Activated CD8-positive, alpha-beta memory T cell treated with anti-CD3 and anti-CD28 coated beads, Interleukin-2, amount 50 U/mL, for 1 hour (primary cell): ENCODE measurements at regions not wholly inside any gene's neighbourhood (a gene's known extent, or its start where the extent isn't known, plus 50 kb on each side); places are given as distances from the start of the nearest gene placed in this dataset.

Experiments
- DNase-seq: peaks from one replicate; pipeline ENCODE4 v3.0.0-alpha.2; 2020; ENCODE audit errors: extremely low read depth

DNA sequence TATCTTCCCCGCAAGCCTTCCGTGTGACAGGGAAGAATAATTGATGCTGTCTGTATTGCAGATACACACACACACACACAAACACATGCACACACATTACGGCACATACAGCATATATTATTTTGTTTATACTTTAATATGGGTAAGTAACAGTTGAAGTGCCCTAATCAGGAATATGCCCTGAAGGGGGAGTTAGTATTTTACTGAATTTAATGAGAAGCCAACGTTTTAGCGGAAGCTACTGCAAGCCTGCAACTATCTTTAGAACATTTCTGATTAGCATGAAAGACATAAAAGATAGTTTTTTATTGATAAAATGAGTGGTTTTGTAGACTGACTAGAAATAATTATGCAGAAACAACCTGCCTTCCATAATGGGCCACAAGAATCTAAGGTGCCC, 296.6 kb upstream of the SLCO3A1 start:
- no peak for DNase-seq

DNA sequence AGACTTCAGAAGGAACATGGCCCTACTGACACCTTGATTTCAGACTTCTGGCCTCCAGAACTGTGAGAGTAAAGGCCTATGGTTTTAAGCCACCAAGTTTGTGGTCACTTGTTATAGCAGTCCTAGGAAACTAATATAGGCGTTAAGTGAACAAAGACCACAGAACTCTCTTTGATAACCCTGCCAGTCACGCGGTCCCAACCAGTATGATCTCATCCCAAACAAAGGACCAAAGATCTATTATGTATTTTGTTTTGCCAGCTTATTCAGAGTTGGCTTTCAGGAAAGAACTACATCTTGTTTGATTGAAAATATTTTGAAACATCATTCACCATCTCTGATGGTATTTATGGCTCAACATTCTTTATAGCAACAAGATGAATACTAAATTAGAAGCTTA, 294.4 kb upstream of the SLCO3A1 start:
- no peak for DNase-seq

DNA sequence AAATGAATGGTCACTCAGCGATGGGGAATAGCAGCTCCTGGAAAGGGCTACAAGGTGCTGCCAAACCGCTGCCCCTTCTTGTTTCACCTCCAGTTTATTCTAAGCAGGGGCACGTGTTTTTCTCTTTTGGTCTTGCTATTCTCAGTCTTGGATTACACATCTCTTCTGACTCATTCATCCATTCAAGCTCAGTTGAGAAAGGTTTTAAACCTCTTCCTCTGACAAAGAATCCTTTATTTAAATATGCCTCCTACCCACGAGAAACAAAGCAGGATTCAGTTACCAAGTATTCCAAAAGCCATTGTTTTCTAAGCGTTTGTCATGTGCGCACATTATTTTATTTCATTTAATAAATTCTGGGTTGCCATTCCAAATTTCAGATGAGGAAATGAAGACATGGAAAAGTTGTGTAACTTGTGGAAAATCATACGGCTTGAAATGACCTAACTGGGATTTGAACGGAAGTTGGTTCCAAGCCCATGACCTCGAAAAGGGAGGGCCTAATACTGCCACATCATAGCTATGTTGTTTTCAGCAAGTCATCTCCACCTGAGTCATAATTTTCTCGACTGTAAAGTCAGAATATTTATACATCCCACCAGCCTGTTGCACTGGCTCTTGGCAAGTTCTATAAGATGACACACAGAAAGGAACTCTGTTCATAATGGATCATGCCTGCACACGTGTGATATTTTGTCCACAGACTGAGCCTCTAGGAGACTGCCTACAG, 292.0 kb upstream of the SLCO3A1 start:
- DNase-seq = no peak

DNA sequence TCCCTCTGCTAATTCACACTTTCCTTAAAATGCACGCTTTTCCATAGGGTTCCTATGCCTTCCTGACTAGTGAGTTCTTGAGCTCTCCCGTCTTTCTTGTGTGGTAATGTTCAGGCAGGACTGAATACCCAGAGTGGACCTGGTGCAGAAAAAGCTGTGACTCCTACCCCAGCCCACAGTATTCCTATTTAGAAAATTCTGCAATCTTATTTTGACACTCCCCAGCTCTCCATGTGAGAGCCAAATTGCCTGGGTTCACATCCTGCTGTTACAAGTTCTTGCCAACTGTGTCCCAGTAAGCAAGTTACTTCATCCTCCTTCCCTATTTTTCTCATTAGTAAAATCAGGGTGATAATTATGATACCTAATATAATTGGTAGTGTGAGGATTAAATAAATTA, 290.8 kb upstream of the SLCO3A1 start:
- no peak for DNase-seq

DNA sequence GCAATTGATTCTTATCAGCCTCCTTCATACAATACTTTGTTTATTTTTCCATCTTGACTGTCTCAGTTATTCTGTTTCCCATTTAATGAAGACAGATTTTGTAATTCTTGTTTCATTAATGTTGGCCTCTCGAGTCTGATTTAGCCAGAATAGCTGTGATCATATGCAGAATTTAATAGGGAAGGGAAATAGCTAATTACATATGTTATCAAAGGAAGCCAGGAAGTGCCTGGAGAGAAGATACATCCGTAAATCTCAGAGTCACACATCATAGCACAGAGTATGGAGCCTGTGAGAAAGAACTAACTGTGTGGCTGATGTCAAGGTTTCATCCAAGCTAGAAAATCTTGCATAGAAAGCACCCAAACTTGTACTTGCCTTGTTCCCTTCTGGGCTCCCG, 288.9 kb upstream of the SLCO3A1 start:
- no peak for DNase-seq

DNA sequence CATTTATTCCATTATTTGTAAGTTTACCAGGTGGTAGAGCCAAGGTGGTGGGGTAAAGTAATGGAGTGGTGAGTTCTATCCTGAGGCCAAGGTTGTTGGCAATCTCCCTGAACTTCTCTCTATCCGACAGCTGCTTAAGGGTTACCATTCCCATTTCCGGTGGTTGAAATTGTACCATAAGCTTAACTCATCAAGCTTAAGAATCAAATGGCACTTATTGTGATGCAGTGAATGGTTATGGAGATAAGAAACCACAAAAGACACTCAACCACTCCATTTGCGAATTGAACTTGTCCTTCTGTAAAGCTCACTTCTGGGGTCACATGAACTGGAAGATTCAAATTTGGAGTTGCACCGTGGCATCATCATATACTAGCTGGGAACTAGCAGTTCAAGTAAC, 287.4 kb upstream of the SLCO3A1 start:
- DNase-seq = no peak

DNA sequence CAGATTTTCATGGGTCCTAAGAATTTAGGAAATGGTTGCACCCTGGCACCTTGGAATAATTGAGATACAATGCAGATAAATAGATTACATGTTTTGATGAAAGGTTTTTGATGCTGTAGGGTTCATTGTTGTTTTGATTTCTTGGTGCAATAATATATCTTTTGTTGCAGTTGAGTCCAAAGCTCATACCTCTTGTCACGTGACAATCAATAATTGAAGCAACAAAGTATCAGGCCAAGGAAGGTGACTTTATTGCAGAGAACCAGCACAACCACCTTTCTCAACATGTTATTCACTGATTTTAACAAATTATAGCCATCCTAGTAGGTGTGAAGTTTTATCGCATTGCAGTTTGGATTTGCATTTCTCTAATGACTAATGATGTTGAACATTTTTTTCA, 285.5 kb upstream of the SLCO3A1 start:
- DNase-seq = no peak

DNA sequence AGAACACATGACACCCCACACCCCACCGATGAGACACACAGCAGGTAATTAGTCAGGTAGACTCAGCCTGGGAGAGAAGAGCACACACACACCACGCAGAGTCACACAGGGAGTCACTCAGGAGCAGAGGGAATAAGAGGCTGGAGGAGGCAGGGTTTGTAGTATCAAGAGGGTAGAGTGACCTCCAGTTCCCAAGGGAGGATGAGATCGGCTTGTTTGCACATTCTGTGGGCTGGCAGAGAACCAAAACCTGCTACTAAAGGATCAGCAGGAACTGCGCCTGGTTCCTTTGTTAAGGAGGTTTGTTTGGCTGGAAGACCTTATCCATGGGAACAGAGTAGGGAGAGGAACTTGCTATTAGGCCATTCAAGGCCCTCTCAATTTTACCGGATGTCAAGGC, 281.4 kb upstream of the SLCO3A1 start:
- DNase-seq = no peak

DNA sequence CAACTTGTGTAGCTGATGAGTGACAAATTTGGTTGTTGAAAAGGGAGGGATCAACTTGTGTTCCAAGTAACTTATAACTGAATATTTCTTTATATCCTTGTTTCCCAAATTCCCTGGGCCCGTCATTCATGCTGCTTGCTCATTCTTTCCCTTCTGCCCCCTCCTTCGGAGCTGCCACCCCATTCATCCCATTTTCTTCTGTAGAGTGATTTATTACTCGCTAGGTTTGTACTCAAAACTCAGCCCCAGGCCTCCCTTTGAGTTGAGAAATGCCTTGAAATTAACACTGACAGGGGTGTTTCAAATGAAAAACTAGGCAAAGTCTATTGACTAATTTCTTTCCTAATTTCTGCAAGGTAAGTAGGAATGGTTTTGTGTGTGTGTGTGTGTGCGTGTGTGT, 277.4 kb upstream of the SLCO3A1 start:
- no peak for DNase-seq

DNA sequence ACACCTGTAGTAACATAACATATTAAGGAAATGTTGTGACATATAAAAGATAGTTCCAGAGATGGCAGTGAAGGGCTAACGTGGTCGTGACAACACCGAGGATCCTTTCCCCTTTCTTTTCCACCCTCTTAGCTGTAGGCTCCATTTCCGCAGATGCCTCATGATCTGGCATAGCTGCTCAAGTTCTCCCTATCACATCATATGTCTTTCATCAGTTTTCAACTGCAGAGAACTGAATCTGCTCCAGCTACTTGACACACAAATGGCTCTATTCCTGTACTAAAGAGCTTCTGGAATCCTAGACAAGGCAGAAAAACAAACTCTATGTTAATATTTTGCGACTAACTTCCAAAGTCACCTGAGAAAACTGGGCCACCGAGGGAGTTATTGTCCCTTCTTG, 275.0 kb upstream of the SLCO3A1 start:
- DNase-seq = no peak

DNA sequence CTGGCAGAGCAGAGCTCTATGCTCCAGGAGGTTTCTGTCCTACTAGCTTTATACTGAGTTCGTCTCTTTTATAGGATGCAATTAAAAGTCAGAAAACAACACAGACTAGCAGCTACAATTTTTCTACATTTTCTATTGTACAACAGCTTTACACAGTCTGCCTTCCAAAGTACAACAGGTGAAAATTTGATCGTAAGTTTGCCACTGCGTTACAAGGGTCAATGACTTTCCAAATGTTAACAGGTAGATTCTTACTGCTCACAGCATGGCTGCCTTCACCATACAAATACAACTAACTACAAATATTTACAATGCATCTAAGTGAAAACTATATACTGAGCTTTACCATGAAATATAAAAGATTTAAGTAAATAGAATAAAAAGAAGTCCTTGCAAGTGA, 268.6 kb upstream of the SLCO3A1 start:
- no peak for DNase-seq

DNA sequence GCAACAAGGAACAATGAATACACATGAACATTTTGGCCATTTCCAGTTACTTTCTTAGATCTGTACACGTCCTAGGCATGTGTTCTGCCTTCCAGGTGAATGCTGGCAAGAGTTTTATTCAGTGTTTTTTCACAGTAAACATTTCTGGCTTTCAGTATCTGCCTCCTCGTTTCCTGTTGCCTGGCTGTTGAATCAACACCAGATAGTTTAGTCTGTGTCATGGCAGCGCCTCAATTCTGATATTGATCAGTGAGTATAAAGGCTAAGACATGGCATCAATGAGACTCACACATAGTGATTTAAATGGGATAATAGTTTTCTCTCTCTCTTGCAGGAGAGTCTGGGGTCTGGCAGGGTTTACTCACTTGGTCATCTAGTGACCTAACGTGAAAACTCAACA, 266.9 kb upstream of the SLCO3A1 start:
- no peak for DNase-seq

DNA sequence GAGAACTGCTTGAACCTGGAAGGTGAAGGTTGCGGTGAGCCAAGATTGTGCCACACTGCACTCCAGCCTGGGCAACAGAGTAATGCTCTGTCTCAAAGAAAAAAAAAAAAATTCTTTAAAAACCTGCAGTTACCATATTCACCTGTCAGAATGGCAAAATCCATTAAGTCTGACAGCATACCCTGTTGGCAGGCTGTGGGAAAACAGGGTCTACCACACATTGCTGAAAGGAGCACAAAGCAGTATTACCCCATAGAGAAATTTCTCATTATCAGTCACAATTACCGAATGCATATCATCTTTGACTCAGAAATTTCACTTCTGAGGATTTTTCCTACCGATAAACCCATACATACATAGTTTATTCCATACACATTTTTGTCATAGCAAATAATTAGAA, 264.1 kb upstream of the SLCO3A1 start:
- DNase-seq = no peak

DNA sequence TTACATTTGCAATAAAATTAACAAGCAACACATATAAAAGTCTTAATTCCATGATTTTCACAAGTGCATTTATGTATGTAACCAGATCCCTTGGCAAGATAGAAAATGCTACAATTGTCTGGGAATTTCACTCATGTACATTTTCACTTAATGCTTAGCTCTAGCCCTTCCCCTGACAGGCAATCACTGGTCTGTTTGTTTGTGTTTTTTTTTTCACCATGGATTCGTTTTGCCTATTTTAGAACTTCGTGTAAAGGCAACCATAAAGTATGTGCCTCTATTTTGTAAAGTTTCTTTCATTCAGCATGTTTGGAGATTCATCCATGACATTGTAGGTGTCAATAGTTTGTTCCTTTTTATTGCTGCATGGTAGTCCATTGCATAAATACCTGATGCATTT, 260.9 kb upstream of the SLCO3A1 start:
- no peak for DNase-seq

DNA sequence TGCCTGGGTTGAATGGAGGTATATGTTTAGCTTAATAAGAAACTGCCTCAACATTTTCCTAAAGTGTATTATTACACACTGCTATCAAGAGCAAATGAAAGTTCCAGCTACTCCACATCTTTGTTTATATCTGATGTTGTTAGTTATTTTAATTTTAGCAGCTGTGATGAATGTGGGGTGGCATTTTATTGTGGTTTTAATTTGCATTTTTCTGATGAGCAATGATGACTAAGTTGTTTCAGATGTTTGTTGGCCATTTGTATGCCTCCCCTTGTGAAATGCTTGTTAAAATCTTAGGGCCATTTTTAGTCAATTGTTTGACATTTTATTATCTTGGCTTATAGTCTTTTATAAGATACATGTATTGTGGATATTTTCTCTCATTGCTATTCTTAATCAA, 260.4 kb upstream of the SLCO3A1 start:
- no peak for DNase-seq

DNA sequence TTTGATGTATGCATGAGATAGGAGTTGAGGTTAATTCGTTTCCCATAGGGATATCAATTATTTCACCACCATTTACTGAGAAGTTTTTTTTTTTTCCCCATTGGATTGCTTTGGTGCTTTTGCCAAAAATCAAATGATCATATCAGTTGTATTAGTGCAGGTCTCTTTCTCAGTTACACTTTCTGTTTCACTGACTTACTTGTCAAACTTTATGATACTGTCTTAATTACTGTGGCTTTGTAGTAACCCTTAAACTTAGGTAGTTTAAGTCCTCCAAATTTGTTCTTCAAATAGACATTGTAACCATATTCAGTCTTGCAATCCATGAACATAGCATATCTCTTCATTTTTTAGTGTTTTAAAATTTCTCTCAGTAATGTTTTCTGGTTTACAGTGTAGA, 259.9 kb upstream of the SLCO3A1 start:
- DNase-seq = no peak

DNA sequence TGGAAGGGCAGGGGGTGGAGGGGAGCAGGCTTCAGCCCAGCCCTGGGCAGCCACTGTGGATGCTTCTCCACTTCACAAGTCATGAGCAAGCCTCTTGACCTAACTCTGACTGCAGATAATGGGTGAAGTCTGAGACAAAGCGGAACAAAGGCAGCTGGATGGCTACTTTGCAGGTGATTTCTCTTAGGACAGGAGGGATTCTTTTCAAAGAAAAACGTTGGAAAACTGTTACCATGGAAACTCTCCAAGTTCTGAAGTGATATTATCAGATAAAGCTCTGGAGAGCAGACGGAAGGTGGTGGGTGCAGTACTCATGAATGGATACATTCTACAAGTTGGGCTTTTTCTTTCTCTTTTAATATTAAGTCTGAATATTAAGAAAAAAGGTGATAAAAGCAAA, 254.2 kb upstream of the SLCO3A1 start:
- no peak for DNase-seq

DNA sequence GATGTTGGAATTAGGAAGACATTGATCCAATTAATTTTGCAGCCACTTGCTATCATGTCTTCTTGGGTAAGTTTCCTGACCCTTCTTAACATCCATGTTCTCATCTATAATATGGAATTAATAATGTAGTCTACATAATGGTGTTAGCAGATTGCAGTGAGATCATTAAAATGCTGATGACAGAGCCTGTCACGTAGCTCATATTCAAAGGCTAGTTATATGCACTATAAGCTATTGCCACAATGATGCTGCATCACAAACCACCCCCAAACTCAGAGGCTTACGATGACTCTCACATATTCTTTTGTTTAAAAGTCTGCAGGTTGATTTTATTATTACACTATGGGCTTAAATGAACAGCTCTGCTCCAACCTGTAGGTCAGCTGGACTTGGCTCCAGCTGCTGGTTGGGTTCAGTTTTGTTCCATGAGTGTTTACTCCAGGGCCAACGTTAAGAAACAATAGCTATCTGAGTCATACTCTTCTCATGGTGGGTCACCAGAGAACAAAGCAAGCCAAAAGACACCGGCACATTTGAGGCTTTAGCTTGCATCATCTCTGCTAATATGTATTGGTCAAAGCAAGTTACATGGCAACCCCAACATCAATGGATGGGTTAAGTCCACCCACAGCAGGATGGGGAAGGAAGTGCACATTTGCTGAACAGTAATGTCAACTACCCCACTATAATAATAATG, 250.0 kb upstream of the SLCO3A1 start:
- DNase-seq = no peak

DNA sequence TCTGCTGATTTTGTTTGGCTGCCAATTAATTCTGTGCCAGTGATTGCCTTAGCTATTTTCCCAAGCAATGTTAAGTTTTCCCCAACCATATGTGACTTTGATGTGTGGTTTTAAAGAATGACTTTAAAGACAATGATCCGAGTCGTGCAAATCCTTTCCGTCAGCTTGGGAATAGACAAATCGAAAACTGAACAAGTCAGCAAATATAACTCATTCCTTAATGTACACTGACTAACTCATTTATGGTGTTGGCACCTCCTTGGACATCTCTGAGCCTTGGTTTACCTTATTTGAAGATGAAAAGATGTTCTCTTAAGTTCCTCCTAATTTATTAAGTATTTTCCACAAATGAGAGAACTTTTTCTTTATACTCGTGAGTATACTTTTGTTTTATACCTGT, 249.4 kb upstream of the SLCO3A1 start:
- DNase-seq = no peak

DNA sequence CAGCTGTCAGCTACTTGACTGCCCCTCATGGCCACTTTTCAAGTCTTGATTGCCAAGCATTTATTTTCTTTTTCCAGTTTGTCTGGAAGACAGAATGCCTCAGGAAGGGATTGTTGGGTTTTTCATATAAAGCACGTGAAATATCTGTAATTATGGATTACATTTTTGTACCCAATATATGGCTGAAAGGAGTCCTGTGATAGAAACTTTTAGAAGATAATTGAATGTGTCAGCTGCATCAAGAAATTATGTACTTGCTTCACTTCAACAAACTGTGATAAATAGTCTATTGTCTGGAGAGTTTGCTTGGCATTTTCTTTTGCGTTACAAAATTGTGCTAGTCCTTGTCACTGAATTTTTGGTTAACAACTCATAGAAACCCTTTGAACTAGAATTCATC, 247.9 kb upstream of the SLCO3A1 start:
- DNase-seq = no peak

DNA sequence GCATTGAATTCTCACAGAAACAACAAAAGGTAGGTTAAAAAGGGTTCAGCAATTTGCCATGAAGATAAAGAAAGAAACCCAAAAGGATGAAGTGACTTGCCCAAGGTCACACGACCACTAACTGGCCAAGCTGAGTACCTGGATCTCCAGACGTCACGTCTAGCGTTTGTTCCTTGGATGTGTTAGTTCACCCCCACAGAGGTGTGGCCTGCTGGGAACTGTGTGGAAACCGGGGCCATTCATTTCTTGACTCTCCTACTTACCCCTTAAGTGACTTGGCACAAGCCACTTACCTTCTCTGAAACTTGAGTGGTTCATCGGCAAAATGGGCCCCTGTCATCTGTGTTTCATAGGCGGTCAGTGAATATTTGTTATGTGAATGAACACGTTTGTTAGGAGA, 244.3 kb upstream of the SLCO3A1 start:
- no peak for DNase-seq

DNA sequence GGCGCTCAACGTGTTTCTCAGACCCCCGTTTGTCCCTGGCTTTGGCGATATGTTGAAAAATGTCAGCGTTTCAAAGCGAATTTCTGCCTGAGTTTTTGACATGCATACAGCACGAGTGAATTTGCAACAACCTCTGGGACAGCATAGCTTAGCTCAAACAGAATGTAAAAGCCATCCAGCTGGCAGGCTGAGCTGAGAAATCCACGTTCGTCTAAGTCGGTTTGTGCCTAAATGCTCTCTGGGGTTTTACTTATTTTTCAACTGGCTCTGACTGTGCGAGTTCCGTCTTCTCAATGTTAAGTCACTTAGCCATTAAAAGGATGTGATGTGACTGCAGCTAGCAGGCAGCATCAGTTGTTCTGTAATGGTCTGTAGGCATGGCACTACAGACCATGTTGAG, 243.5 kb upstream of the SLCO3A1 start:
- DNase-seq = no peak

DNA sequence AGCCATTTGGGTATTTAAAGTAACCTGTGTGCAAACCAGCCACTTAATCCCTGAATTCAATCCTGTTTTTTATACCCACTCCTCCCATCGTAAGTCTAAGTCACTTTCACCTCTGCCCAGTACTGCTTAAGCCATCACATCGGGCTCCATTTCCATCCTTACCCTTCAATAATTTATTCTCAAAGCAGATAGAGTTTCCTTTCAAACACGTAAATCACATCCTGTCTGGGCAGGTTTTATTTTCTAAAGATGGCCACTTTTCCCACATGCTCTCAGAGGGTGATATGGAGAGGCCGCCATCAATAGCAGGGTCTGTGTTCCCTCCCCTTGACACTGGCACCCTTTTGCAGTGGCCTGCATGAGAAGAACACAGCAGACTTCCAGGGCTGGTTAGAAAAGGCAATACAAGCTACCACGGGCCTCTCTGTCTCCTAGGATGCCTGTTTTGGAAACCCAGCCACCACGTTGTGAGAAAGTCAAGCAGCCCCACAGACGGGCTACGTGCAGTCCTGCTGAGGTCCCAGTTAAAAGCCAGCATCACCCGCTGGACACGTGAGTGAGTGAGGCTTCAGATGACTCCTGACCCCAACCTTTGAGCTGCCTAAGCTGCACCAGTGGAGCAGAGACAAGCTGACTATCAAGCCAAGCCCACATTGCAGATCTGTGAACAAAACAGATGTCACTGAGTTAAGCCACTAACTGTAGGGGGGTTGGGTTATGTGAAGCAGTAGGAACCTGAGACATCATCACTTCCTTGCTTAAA, 241.8 kb upstream of the SLCO3A1 start:
- DNase-seq = no peak
